ENCODE measurements at regions not wholly inside any gene's neighbourhood (a gene's known extent, or its start where the extent isn't known, plus 50 kb on each side); places are given as distances from the start of the nearest gene placed in this dataset.

DNA sequence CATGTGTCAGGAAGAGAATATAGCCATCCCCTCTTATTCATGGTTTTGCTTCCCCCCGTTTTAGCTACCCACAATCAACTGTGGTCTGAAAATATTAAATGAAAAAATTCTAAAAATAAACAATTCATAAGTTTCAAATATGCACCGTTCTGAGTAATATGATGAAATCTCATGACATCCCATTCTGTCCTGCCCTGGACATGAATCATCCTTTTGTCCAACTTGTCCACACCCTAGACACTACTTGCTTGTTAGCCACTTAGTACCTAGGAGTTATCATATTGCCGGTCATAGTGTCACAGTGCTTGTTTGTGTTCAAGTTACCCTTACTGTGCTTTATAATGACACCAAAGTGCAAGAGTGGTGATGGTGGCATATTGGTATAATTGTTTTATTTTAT lies 113.5 kb downstream of the CAAP1 start (continued):
- TF ChIP-seq EZH2 (IDR thresholded peaks at IDR 0.05; ENCODE audit: low read depth, low read length, severe bottlenecking) (no peak), SAP30 (IDR thresholded peaks at IDR 0.05; ENCODE audit: insufficient read depth, insufficient replicate concordance, low read length) (no peak), KDM1A (IDR thresholded peaks at IDR 0.05; ENCODE audit: borderline replicate concordance, low read length) (no peak), RFX5 (IDR thresholded peaks at IDR 0.05; ENCODE audit: borderline replicate concordance, low read depth, low read length) (no peak)
